ENCODE measurements at regions not wholly inside any gene's neighbourhood (a gene's known extent, or its start where the extent isn't known, plus 50 kb on each side); places are given as distances from the start of the nearest gene placed in this dataset.
"Not testable (repeated sequence)": the region's sequence is repeated elsewhere in the genome, so short reads cannot be mapped to it uniquely, and the experiment has no call there.

GRCh38 chr12:66753810-66754209 lies 74.9 kb upstream of the GRIP1 start:
- Histone ChIP-seq H3K36me3 (replicated peaks) (no peaks in the 10 kb centered on the region), H3K4me1 (no peaks in the 10 kb centered on the region), H3K9me3 (no peaks in the 10 kb centered on the region), H3K27me3 (ENCODE audit: low read depth) (0 out of 2 replicates have a peak, but pooled peaks cover 3% of the 10 kb centered on the region), H3K4me3 (no peak overlapping the region)
- in situ Hi-C loops (cut with MboI; ENCODE audit: low sequenced_read_pairs): no loop called here
- no peak for DNase-seq (ENCODE audit: low spot score in 2 of 2)

GRCh38 chr12:66755727-66756395 lies 77.0 kb upstream of the GRIP1 start:
- H3K36me3 ChIP-seq (replicated peaks): no peaks in the 10 kb centered on the region
- no peak overlapping the region for H3K4me3 ChIP-seq
- H3K9me3 ChIP-seq: no peaks in the 10 kb centered on the region
- DNase-seq (ENCODE audit: low spot score in 2 of 2): no peak
- in situ Hi-C loops (cut with MboI; ENCODE audit: low sequenced_read_pairs): no loop called here
- no peaks in the 10 kb centered on the region for H3K4me1 ChIP-seq
- 0 out of 2 replicates have a peak, but pooled peaks cover 3% of the 10 kb centered on the region for H3K27me3 ChIP-seq (ENCODE audit: low read depth)

- H3K36me3 ChIP-seq (replicated peaks): no peaks in the 10 kb centered on the region
- in situ Hi-C loops (cut with MboI; ENCODE audit: low sequenced_read_pairs): no loop called here
- H3K4me1 ChIP-seq: no peaks in the 10 kb centered on the region
- no peak for DNase-seq (ENCODE audit: low spot score in 2 of 2)
- H3K27me3 ChIP-seq (ENCODE audit: low read depth): 0 out of 2 replicates have a peak, but pooled peaks cover 3% of the 10 kb centered on the region
- H3K9me3 ChIP-seq: no peaks in the 10 kb centered on the region
- H3K4me3 ChIP-seq: no peak overlapping the region
Observed at GRCh38 chr12:66756631-66757030, 77.8 kb upstream of the GRIP1 start.

- in situ Hi-C loops (cut with MboI; ENCODE audit: low sequenced_read_pairs); H3K4me1 ChIP-seq; H3K36me3 ChIP-seq (replicated peaks); DNase-seq (ENCODE audit: low spot score in 2 of 2); H3K4me3 ChIP-seq; H3K27me3 ChIP-seq (ENCODE audit: low read depth); H3K9me3 ChIP-seq: not testable (repeated sequence)
Observed at GRCh38 chr12:66760122-66760521, 81.2 kb upstream of the GRIP1 start.

- no peaks in the 10 kb centered on the region for H3K36me3 ChIP-seq (replicated peaks)
- no peaks in the 10 kb centered on the region for H3K9me3 ChIP-seq
- H3K4me3 ChIP-seq: no peak overlapping the region
- H3K4me1 ChIP-seq: no peaks in the 10 kb centered on the region
- in situ Hi-C loops (cut with MboI; ENCODE audit: low sequenced_read_pairs): no loop called here
- no peak for DNase-seq (ENCODE audit: low spot score in 2 of 2)
- H3K27me3 ChIP-seq (ENCODE audit: low read depth): no peaks in the 10 kb centered on the region
Observed at GRCh38 chr12:66763467-66763866, 84.6 kb upstream of the GRIP1 start.

GRCh38 chr12:66765204-66765603 lies 86.3 kb upstream of the GRIP1 start:
- H3K27me3 ChIP-seq (ENCODE audit: low read depth): no peaks in the 10 kb centered on the region
- no peak overlapping the region for H3K4me3 ChIP-seq
- H3K4me1 ChIP-seq: no peaks in the 10 kb centered on the region
- no peak for DNase-seq (ENCODE audit: low spot score in 2 of 2)
- in situ Hi-C loops (cut with MboI; ENCODE audit: low sequenced_read_pairs): no loop called here
- H3K36me3 ChIP-seq (replicated peaks): no peaks in the 10 kb centered on the region
- no peaks in the 10 kb centered on the region for H3K9me3 ChIP-seq

GRCh38 chr12:66767536-66767935 lies 88.7 kb upstream of the GRIP1 start:
- no peaks in the 10 kb centered on the region for H3K9me3 ChIP-seq
- H3K4me1 ChIP-seq: no peaks in the 10 kb centered on the region
- H3K27me3 ChIP-seq (ENCODE audit: low read depth): no peaks in the 10 kb centered on the region
- H3K36me3 ChIP-seq (replicated peaks): no peaks in the 10 kb centered on the region
- in situ Hi-C loops (cut with MboI; ENCODE audit: low sequenced_read_pairs): no loop called here
- no peak for DNase-seq (ENCODE audit: low spot score in 2 of 2)
- H3K4me3 ChIP-seq: no peak overlapping the region

GRCh38 chr12:66768293-66768692 lies 89.4 kb upstream of the GRIP1 start:
- no peak for DNase-seq (ENCODE audit: low spot score in 2 of 2)
- Histone ChIP-seq H3K9me3 (no peaks in the 10 kb centered on the region), H3K27me3 (ENCODE audit: low read depth) (no peaks in the 10 kb centered on the region), H3K4me3 (no peak overlapping the region), H3K36me3 (replicated peaks) (no peaks in the 10 kb centered on the region), H3K4me1 (no peaks in the 10 kb centered on the region)
- in situ Hi-C loops (cut with MboI; ENCODE audit: low sequenced_read_pairs): no loop called here

- Histone ChIP-seq H3K9me3 (no peaks in the 10 kb centered on the region), H3K36me3 (replicated peaks) (no peaks in the 10 kb centered on the region), H3K4me3 (no peak overlapping the region), H3K27me3 (ENCODE audit: low read depth) (no peaks in the 10 kb centered on the region), H3K4me1 (no peaks in the 10 kb centered on the region)
- in situ Hi-C loops (cut with MboI; ENCODE audit: low sequenced_read_pairs): no loop called here
- DNase-seq (ENCODE audit: low spot score in 2 of 2): no peak
Observed at GRCh38 chr12:66774929-66775328, 96.1 kb upstream of the GRIP1 start.

GRCh38 chr12:66775871-66776270 lies 97.0 kb upstream of the GRIP1 start:
- Histone ChIP-seq H3K9me3 (no peaks in the 10 kb centered on the region), H3K27me3 (ENCODE audit: low read depth) (no peaks in the 10 kb centered on the region), H3K4me3 (no peak overlapping the region), H3K4me1 (no peaks in the 10 kb centered on the region), H3K36me3 (replicated peaks) (no peaks in the 10 kb centered on the region)
- no peak for DNase-seq (ENCODE audit: low spot score in 2 of 2)
- in situ Hi-C loops (cut with MboI; ENCODE audit: low sequenced_read_pairs): no loop called here

GRCh38 chr12:66776974-66777373 lies 98.1 kb upstream of the GRIP1 start:
- DNase-seq (ENCODE audit: low spot score in 2 of 2): no peak
- in situ Hi-C loops (cut with MboI; ENCODE audit: low sequenced_read_pairs): no loop called here
- Histone ChIP-seq H3K36me3 (replicated peaks) (no peaks in the 10 kb centered on the region), H3K9me3 (no peaks in the 10 kb centered on the region), H3K27me3 (ENCODE audit: low read depth) (no peaks in the 10 kb centered on the region), H3K4me3 (no peak overlapping the region), H3K4me1 (no peaks in the 10 kb centered on the region)

- no peaks in the 10 kb centered on the region for H3K27me3 ChIP-seq (ENCODE audit: low read depth)
- no peaks in the 10 kb centered on the region for H3K36me3 ChIP-seq (replicated peaks)
- H3K4me3 ChIP-seq: no peak overlapping the region
- no peak for DNase-seq (ENCODE audit: low spot score in 2 of 2)
- no peaks in the 10 kb centered on the region for H3K4me1 ChIP-seq
- in situ Hi-C loops (cut with MboI; ENCODE audit: low sequenced_read_pairs): no loop called here
- no peaks in the 10 kb centered on the region for H3K9me3 ChIP-seq
Observed at GRCh38 chr12:66779466-66779865, 100.6 kb upstream of the GRIP1 start.

GRCh38 chr12:66786531-66787308 lies 107.8 kb upstream of the GRIP1 start:
- no peaks in the 10 kb centered on the region for H3K36me3 ChIP-seq (replicated peaks)
- in situ Hi-C loops (cut with MboI; ENCODE audit: low sequenced_read_pairs): no loop called here
- no peaks in the 10 kb centered on the region for H3K9me3 ChIP-seq
- no peak for DNase-seq (ENCODE audit: low spot score in 2 of 2)
- H3K4me3 ChIP-seq: no peak overlapping the region
- no peaks in the 10 kb centered on the region for H3K4me1 ChIP-seq
- H3K27me3 ChIP-seq (ENCODE audit: low read depth): no peaks in the 10 kb centered on the region

- no peaks in the 10 kb centered on the region for H3K9me3 ChIP-seq
- 0 out of 2 replicates have a peak, but pooled peaks cover 3% of the 10 kb centered on the region for H3K4me1 ChIP-seq
- DNase-seq (ENCODE audit: low spot score in 2 of 2): no peak
- in situ Hi-C loops (cut with MboI; ENCODE audit: low sequenced_read_pairs): no loop called here
- no peaks in the 10 kb centered on the region for H3K36me3 ChIP-seq (replicated peaks)
- H3K4me3 ChIP-seq: no peak overlapping the region
- H3K27me3 ChIP-seq (ENCODE audit: low read depth): peaks cover 7% of the 10 kb centered on the region; the same call in 1 of the 2 replicates
Observed at GRCh38 chr12:66799551-66799950, 120.7 kb upstream of the GRIP1 start.

Measured in HAP-1 (cell line).